Omental fat pad (tissue), 3 donors: ENCODE measurements at regions not wholly inside any gene's neighbourhood (a gene's known extent, or its start where the extent isn't known, plus 50 kb on each side); places are given as distances from the start of the nearest gene placed in this dataset.

Source experiments
- ATAC-seq: fragments of 150-250 bp; one replicate; pipeline ENCODE4 v1.9.1; 2016; ENCODE audit warnings: mild to moderate bottlenecking, moderate library complexity; ENCODE audit not compliant: low FRiP score
- DNase-seq: peaks from one replicate; pipeline ENCODE4 v3.0.0-alpha.2; 2019; ENCODE audit warnings: low spot score
- TF ChIP-seq, protein P1 (sequence below), 3 donors: fragments of 450-650 bp; IDR thresholded peaks; one replicate each; pipeline ENCODE4 v1.5.1; 2016 to 2017; ENCODE audit warnings: antibody characterized with exemption in 3 of 3, mild to moderate bottlenecking in 3 of 3, moderate library complexity in 2 of 3

DNA sequence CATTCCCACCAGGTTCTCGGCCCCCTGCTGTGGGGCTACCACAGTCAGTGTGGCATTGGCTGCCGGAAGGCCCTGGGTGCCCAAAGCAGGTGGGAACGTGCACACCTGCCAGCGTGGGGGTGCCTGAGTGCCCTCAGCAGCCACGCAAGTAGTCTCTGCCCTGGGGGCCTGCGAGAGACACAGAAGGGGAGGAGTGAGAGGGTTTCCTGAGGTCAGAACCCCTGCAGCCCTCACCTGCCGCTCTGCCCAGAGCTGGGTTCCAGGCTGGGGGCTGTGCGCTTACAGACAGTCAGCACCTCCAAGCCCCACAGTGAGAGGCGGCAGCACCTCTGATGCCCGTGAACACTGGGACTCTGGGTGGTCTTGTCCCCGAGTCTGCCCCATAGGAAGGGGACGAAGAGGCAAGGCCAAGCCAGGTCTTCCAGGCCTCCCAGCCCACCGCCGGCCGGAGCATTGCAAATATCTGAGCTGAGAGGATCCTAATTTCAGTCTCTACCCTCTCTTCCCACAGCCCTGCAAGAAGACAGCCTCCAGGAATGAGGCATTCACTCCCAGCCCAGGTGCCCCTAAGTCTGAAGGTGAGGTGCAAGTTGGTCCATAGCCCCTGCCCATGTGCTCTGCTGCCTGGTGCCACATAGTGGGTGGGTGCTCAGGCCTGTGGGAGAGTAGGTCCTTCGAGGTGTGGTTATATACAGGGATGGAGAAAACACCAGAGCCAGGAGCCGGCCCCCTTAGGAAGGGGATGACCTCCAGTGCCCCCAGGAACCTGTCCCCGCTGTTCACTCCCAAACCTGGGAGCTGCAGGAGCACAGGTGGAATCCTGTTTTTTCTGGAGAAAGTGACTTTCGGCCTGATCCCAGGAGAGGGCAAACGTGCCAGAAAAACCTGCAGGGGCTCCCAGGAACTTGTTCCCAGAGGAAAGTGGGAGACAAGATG is 291.1 kb upstream of the RTL1 start:
- TF ChIP-seq, protein P1, sequence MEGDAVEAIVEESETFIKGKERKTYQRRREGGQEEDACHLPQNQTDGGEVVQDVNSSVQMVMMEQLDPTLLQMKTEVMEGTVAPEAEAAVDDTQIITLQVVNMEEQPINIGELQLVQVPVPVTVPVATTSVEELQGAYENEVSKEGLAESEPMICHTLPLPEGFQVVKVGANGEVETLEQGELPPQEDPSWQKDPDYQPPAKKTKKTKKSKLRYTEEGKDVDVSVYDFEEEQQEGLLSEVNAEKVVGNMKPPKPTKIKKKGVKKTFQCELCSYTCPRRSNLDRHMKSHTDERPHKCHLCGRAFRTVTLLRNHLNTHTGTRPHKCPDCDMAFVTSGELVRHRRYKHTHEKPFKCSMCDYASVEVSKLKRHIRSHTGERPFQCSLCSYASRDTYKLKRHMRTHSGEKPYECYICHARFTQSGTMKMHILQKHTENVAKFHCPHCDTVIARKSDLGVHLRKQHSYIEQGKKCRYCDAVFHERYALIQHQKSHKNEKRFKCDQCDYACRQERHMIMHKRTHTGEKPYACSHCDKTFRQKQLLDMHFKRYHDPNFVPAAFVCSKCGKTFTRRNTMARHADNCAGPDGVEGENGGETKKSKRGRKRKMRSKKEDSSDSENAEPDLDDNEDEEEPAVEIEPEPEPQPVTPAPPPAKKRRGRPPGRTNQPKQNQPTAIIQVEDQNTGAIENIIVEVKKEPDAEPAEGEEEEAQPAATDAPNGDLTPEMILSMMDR (IDR thresholded peaks at IDR 0.05): no peak
- DNase-seq (peak; percentile 12), ATAC-seq (no peak)

DNA sequence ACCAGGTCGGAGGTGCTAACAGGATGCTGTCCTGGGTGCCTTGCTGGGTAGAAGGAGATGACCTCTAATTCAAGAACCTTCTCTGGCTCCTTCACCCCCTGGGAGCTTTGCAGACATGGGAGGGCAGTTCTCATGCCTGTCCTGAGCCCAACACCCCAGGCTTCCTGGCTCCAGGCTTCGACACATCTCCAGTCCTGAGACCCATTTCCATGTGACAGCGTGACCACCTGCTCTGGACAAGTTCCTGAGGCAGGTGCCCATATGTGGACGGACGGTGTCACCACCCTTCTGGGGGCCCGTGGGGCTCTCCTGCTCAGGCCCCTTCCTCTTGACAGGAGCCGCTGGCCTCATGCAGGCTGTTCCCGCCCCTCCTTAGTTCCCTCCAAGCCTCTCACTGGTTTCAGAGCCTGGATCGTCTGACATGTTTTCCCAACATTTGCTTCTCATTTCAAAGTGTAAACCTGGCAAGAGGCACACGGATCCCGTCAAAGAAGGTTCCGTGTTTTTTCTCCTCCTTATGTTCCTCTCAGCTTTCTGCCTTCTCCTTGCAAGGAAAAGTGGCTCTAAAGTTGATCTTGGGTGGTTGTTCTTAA is 291.9 kb upstream of the RTL1 start:
- ATAC-seq (no peak), DNase-seq (peak; percentile 12)
- TF ChIP-seq, protein P1 (IDR thresholded peaks at IDR 0.05): no peak

- DNase-seq (no peak), ATAC-seq (no peak)
- TF ChIP-seq, protein P1 (IDR thresholded peaks at IDR 0.05): no peak
These were observed 292.7 kb upstream of the RTL1 start for GRCh38 chr14:101196051-101196712.

- TF ChIP-seq, protein P1 (IDR thresholded peaks at IDR 0.05): no peak
- no peak for ATAC-seq
- DNase-seq: peak; percentile 16
These were observed 293.5 kb upstream of the RTL1 start for GRCh38 chr14:101196795-101197590.

DNA sequence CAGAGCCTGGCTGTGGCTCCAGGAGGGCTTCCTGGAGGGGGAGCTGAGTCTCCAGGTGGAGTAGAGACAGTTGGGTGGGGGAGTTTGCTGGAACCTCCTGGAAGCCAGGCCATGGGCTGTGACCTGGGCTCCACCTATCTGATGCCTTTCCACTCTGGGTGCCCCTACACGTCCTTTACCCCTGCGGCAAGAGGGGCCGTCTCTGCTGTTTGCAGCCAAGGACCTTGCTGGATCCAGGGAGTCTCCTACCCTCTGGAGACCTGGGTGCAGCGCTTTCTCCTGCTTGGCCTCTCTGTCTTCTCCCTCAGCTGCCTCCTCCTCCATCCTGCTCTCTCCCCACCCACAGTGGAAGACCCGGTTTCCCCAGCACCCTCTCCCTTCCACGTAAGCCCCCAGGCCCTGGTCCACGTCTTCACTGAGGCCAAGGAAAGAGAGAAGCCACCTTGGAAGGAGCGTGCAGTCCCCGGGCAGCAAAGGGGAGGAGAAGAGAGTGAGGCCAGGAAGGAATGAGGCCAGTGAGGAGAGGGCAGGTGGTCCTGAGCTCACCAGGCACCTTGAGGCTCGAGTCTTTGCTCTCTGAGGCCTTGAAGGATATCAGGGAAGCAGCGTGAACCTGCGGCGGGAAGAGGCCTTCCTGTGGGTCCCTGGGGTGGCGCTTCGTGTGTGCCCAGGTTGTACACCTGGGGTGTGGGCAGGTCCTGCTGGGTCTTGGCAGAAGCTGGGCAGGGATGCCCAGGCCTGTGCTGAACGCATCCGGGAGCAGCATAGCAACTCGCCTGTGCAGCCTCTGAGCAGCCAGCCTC is 294.3 kb upstream of the RTL1 start:
- DNase-seq (peak; percentile 13), ATAC-seq (no peak)
- TF ChIP-seq, protein P1 (IDR thresholded peaks at IDR 0.05): no peak
